Effector CD4-positive, alpha-beta T cell (primary cell): ENCODE measurements at regions not wholly inside any gene's neighbourhood (a gene's known extent, or its start where the extent isn't known, plus 50 kb on each side); places are given as distances from the start of the nearest gene placed in this dataset.

Source experiments
- DNase-seq: peaks from one replicate; pipeline ENCODE4 v3.0.0-alpha.2; 2020

GRCh38 chr2:238689871-238690389, 158.0 kb upstream of the TWIST2 start:
- DNase-seq, result no peak

- DNase-seq, result no peak
These were observed 157.4 kb upstream of the TWIST2 start for GRCh38 chr2:238690511-238690910.

- DNase-seq, result no peak
These were observed 156.0 kb upstream of the TWIST2 start for GRCh38 chr2:238691596-238692491.

- no peak for DNase-seq
These were observed 155.3 kb upstream of the TWIST2 start for GRCh38 chr2:238692562-238692961.

GRCh38 chr2:238693337-238694093, 154.4 kb upstream of the TWIST2 start:
- no peak for DNase-seq

- no peak for DNase-seq
These were observed 153.6 kb upstream of the TWIST2 start for GRCh38 chr2:238694136-238694755.

GRCh38 chr2:238694922-238695321, 153.0 kb upstream of the TWIST2 start:
- DNase-seq, result no peak

- DNase-seq, result no peak
These were observed 152.3 kb upstream of the TWIST2 start for GRCh38 chr2:238695538-238695937.

GRCh38 chr2:238696331-238696730, 151.6 kb upstream of the TWIST2 start:
- DNase-seq, result no peak

GRCh38 chr2:238696786-238697185, 151.1 kb upstream of the TWIST2 start:
- no peak for DNase-seq

- DNase-seq, result no peak
These were observed 150.5 kb upstream of the TWIST2 start for GRCh38 chr2:238697193-238698071.

- DNase-seq, result no peak
These were observed 149.9 kb upstream of the TWIST2 start for GRCh38 chr2:238698072-238698352.

GRCh38 chr2:238698451-238699306, 149.2 kb upstream of the TWIST2 start:
- DNase-seq, result no peak

GRCh38 chr2:238699307-238700116, 148.4 kb upstream of the TWIST2 start:
- DNase-seq, result no peak

GRCh38 chr2:238700117-238700457, 147.8 kb upstream of the TWIST2 start:
- no peak for DNase-seq

- DNase-seq, result no peak
These were observed 147.2 kb upstream of the TWIST2 start for GRCh38 chr2:238700506-238701340.

- no peak for DNase-seq
These were observed 146.3 kb upstream of the TWIST2 start for GRCh38 chr2:238701341-238702206.

GRCh38 chr2:238702276-238703052, 145.4 kb upstream of the TWIST2 start:
- no peak for DNase-seq
